Kidney epithelial cell (primary cell): ENCODE measurements at regions not wholly inside any gene's neighbourhood (a gene's known extent, or its start where the extent isn't known, plus 50 kb on each side); places are given as distances from the start of the nearest gene placed in this dataset.

Source experiments
- DNase-seq: peaks from one replicate; pipeline ENCODE4 v3.0.0-alpha.2; 2010; ENCODE audit warnings: low read depth
- H3K27me3 ChIP-seq: 2 replicates; pipeline ENCODE4 v1.6.0; 2011; ENCODE audit warnings: low read length; ENCODE audit not compliant: control insufficient read depth, insufficient read depth
- H3K36me3 ChIP-seq: 2 replicates; pipeline ENCODE4 v1.5.1; 2011; ENCODE audit warnings: low read length; ENCODE audit not compliant: control insufficient read depth, insufficient read depth
- H3K4me3 ChIP-seq: 2 replicates; pipeline ENCODE4 v1.5.1; 2011; ENCODE audit warnings: low read depth, mild to moderate bottlenecking, control low read depth, low read length
- CTCF ChIP-seq: IDR thresholded peaks from 2 replicates; pipeline ENCODE4 v1.5.1; 2011; ENCODE audit warnings: mild to moderate bottlenecking, moderate library complexity, low read length, control low read depth, inconsistent platforms; ENCODE audit not compliant: insufficient read depth, poor library complexity, severe bottlenecking

DNA sequence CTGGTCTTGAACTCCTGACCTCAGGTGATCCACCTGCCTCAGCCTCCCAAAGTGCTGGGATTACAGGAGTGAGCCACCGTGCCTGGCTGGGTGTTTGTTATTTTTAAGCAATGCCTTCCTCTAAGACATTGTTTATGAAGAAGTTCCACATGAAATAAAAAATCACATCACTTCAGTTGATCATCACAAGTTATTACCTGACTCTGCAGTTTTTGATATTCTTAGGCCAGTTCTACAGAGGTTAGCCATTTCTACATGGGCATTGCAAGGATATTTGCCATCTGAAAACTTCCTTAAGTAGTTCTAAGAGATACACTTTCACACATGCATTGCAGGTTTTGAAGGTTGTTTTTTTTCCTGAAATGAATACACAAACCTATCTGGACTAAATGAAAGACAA, 82.1 kb downstream of the PYDC2 start:
- H3K27me3 ChIP-seq: no peaks in the 10 kb centered on the region
- H3K36me3 ChIP-seq: no peaks in the 10 kb centered on the region
- TF ChIP-seq CTCF: no peak
- H3K4me3 ChIP-seq: no peak overlapping the region
- no peak for DNase-seq

GRCh38 chr3:191543897-191544296, 82.9 kb downstream of the PYDC2 start:
- no peak for TF ChIP-seq CTCF
- Histone ChIP-seq H3K36me3 (no peaks in the 10 kb centered on the region), H3K27me3 (no peaks in the 10 kb centered on the region), H3K4me3 (no peak overlapping the region)
- DNase-seq: no peak

DNA sequence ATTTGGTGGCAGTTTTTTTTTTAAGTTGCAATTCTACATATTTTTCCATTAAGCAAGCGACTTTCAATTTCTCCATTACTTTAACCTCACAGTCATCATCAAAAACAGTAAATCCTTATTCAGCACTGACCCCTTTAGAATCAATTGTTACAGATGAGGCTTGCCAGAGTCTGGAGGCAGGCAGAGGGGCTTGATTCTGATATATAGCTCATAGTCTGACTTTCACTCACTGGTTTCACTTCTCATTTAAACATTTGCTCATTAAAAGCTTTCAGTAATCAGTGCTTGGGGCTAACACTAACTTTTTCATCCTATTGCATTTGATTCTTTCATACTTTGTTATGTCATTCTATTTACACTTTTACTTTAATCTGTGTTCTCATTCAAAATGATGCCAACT, 88.4 kb downstream of the PYDC2 start:
- H3K4me3 ChIP-seq: no peak overlapping the region
- H3K36me3 ChIP-seq: no peaks in the 10 kb centered on the region
- no peak for DNase-seq
- no peak for TF ChIP-seq CTCF
- H3K27me3 ChIP-seq: no peaks in the 10 kb centered on the region

DNA sequence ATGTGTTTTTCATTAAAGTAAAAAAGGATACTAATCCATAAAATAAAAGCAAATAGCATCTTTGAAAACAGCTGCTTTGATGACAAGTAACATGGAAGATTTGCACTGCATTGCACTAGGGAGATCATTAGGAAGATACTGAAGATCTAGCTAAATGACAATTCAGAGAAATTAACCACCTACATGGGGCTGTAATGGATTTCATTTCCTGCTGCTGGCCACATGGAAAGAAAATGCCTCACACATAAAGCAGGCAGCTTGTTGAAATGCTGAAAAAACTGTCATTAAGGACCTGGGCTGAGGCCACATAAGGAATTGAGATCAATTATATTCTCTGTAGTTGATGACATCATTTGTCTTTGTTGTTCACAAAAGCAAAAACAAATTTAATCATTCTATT, 94.1 kb downstream of the PYDC2 start:
- no peak overlapping the region for H3K4me3 ChIP-seq
- no peaks in the 10 kb centered on the region for H3K27me3 ChIP-seq
- no peak for TF ChIP-seq CTCF
- DNase-seq: no peak
- H3K36me3 ChIP-seq: no peaks in the 10 kb centered on the region

- TF ChIP-seq CTCF: no peak
- no peak for DNase-seq
- Histone ChIP-seq H3K27me3 (no peaks in the 10 kb centered on the region), H3K36me3 (no peaks in the 10 kb centered on the region), H3K4me3 (no peak overlapping the region)
Observed at GRCh38 chr3:191557322-191557721, 96.4 kb downstream of the PYDC2 start.

GRCh38 chr3:191563722-191564121, 102.8 kb downstream of the PYDC2 start:
- H3K27me3 ChIP-seq: no peaks in the 10 kb centered on the region
- no peak for DNase-seq
- no peak for TF ChIP-seq CTCF
- no peaks in the 10 kb centered on the region for H3K36me3 ChIP-seq
- no peak overlapping the region for H3K4me3 ChIP-seq
